ENCODE measurements at regions not wholly inside any gene's neighbourhood (a gene's known extent, or its start where the extent isn't known, plus 50 kb on each side); places are given as distances from the start of the nearest gene placed in this dataset.

DNA sequence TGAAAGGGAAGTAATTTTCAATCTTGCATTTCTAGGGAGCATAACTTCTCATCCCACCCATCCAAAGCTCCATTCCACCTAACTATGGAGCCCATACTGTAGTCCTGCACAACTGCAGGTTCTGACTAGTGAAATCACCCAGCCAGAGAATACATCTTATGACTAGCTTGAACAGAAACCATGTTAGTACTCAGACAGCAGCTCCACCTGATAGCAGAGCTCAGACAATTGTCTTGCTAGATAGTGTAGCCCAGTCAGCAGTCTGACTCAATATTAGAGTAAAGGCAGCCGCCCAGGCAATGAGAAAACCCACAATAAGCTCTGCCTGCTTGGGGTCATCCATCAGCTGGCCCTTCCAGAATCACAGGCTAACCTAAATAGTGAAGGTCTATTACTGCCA is 544.7 kb upstream of the GBE1 start:
- intact Hi-C loops (cut with micrococcal nuclease) = no loop called here
- H3K4me1 Mint-ChIP-seq = no peaks in the 10 kb centered on the region
- H3K27me3 Mint-ChIP-seq = no peaks in the 10 kb centered on the region
- DNase-seq (no peak), ATAC-seq (ENCODE audit: low read depth) (no peak)
- no peak overlapping the region for H3K4me3 Mint-ChIP-seq
- ChIA-PET CTCF (no interaction called here), POLR2A (no interaction called here)
- no peak overlapping the region for H3K27ac Mint-ChIP-seq
- TF ChIP-seq, protein P1, sequence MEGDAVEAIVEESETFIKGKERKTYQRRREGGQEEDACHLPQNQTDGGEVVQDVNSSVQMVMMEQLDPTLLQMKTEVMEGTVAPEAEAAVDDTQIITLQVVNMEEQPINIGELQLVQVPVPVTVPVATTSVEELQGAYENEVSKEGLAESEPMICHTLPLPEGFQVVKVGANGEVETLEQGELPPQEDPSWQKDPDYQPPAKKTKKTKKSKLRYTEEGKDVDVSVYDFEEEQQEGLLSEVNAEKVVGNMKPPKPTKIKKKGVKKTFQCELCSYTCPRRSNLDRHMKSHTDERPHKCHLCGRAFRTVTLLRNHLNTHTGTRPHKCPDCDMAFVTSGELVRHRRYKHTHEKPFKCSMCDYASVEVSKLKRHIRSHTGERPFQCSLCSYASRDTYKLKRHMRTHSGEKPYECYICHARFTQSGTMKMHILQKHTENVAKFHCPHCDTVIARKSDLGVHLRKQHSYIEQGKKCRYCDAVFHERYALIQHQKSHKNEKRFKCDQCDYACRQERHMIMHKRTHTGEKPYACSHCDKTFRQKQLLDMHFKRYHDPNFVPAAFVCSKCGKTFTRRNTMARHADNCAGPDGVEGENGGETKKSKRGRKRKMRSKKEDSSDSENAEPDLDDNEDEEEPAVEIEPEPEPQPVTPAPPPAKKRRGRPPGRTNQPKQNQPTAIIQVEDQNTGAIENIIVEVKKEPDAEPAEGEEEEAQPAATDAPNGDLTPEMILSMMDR (IDR thresholded peaks at IDR 0.05) = no peak
- H3K9me3 Mint-ChIP-seq = peaks cover 6% of the 10 kb centered on the region
- no peaks in the 10 kb centered on the region for H3K36me3 Mint-ChIP-seq (ENCODE audit: low read depth)

DNA sequence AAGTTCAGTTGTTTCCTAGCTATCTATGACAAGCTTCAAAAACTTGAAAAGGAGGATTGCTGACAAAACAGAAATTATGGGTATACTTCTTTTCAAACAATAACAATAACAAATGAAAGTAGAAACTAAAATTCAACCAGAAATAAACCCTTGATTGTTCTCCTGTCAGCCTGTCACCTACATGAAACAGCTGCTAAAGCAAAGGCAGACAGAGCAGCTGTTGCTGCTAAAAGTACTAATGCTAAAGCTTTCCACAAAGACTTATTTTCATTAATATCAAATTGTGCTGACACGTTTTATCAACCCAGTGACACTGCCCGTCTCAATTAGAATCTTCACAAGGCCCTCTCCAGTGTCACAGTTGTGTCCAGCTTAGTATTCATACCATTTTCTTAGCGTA is 533.2 kb upstream of the GBE1 start:
- POLR2A ChIA-PET = no interaction called here
- DNase-seq = no peak
- intact Hi-C loops (cut with micrococcal nuclease) = no loop called here
- Mint-ChIP-seq H3K4me3 (no peak overlapping the region), H3K36me3 (ENCODE audit: low read depth) (no peaks in the 10 kb centered on the region), H3K4me1 (no peaks in the 10 kb centered on the region), H3K27ac (no peak overlapping the region), H3K9me3 (peaks cover 2% of the 10 kb centered on the region), H3K27me3 (no peaks in the 10 kb centered on the region)
- no peak for ATAC-seq (ENCODE audit: low read depth)
- TF ChIP-seq, protein P1 (IDR thresholded peaks at IDR 0.05) = no peak
- CTCF ChIA-PET = no interaction called here

DNA sequence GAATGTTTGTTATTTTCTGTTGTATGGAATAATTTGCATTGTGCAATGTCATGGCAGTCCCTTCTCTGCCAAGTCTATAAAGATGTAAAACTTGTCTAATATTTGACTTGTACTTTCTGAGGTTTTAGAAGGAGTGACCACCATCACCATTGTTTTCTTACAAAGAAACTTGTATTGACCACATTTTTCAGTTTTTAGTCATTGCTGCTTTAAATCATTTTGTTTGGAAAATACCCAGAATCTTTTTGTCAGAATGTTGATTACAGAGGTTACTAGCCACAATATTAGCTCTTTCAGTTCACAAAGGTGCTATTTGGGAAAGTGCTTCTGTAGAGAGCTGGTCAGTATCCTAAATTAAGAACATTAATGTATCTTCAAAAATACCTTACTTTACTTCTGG is 532.4 kb upstream of the GBE1 start:
- no peaks in the 10 kb centered on the region for H3K4me1 Mint-ChIP-seq
- TF ChIP-seq, protein P1 (IDR thresholded peaks at IDR 0.05) = no peak
- CTCF ChIA-PET = no interaction called here
- peaks cover 7% of the 10 kb centered on the region for H3K9me3 Mint-ChIP-seq
- no peak overlapping the region for H3K27ac Mint-ChIP-seq
- no peaks in the 10 kb centered on the region for H3K36me3 Mint-ChIP-seq (ENCODE audit: low read depth)
- POLR2A ChIA-PET = no interaction called here
- intact Hi-C loops (cut with micrococcal nuclease) = no loop called here
- no peak overlapping the region for H3K4me3 Mint-ChIP-seq
- DNase-seq = no peak
- ATAC-seq (ENCODE audit: low read depth) = no peak
- no peaks in the 10 kb centered on the region for H3K27me3 Mint-ChIP-seq

DNA sequence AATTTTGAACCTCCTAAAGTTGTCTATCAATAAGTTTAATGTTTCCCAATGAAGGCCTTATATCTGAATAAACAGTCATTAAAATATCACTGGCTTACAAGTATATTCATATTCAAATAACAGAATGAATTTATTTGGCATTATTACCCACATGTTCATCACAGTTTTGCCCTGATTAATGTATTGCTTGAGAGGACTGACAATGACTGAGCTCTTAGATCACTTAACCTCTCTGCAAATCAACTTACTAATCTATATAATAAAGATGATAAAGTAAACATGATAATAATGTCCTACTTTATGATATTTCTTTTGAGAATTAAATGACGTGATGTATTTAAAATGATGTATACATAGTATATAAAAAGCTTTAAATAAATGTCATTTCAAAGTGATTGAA is 532.0 kb upstream of the GBE1 start:
- POLR2A ChIA-PET = no interaction called here
- no peaks in the 10 kb centered on the region for H3K27me3 Mint-ChIP-seq
- no peak for ATAC-seq (ENCODE audit: low read depth)

DNA sequence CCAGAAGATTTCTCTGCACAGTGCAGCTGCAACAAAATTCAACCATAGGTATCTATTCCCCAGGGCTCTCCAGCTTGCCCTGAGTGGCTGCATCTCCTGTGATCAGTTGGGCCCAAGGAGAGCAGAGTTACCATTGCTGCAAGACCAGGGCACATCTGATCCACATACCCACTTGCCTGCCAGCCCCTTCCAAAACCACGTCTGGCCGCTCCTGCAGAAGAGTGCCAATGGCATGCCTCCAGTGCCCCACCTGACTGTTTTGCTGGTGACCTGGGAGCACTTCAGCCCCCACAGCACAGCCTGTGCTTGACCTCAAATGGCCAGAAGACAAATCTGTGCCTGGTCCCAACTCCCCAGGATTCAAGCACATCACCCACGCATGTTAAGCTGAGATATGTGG is 526.1 kb upstream of the GBE1 start:
- H3K27me3 Mint-ChIP-seq = no peaks in the 10 kb centered on the region
- H3K4me3 Mint-ChIP-seq = no peak overlapping the region
- POLR2A ChIA-PET = no interaction called here
- H3K36me3 Mint-ChIP-seq (ENCODE audit: low read depth) = no peaks in the 10 kb centered on the region
- TF ChIP-seq, protein P1 (IDR thresholded peaks at IDR 0.05) = no peak
- peaks cover 13% of the 10 kb centered on the region for H3K9me3 Mint-ChIP-seq
- ATAC-seq (ENCODE audit: low read depth) (no peak), DNase-seq (no peak)
- intact Hi-C loops (cut with micrococcal nuclease) = no loop called here
- H3K4me1 Mint-ChIP-seq = no peaks in the 10 kb centered on the region
- CTCF ChIA-PET = no interaction called here
- no peak overlapping the region for H3K27ac Mint-ChIP-seq

More for the DNA sequence above, 532.0 kb upstream of the GBE1 start:
- H3K9me3 Mint-ChIP-seq = peaks cover 9% of the 10 kb centered on the region
- no peak overlapping the region for H3K4me3 Mint-ChIP-seq
- intact Hi-C loops (cut with micrococcal nuclease) = no loop called here
- CTCF ChIA-PET = no interaction called here
- no peaks in the 10 kb centered on the region for H3K36me3 Mint-ChIP-seq (ENCODE audit: low read depth)
- H3K27ac Mint-ChIP-seq = no peak overlapping the region
- H3K4me1 Mint-ChIP-seq = no peaks in the 10 kb centered on the region
- TF ChIP-seq, protein P1 (IDR thresholded peaks at IDR 0.05) = no peak
- no peak for DNase-seq

All from activated B cell treated with CpG ODN at 0.5 μM for 24 hours (primary cell).